K562 (cell line): ENCODE measurements at regions not wholly inside any gene's neighbourhood (a gene's known extent, or its start where the extent isn't known, plus 50 kb on each side); places are given as distances from the start of the nearest gene placed in this dataset.

Experiments used
- ATAC-seq: fragments of 200-7000 bp; cut with Tn5 transposase; 3 replicates; pipeline ENCODE4 v1.9.1; 2020; ENCODE audit warnings: moderate library complexity
- BruUV-seq: library from RNA; stranded (reverse); fragments of 400-500 nt; replicated peaks from 2 replicates; lab custom pipeline; 2021; lab: Mats Ljungman, UMichigan
- CTCF ChIA-PET: fragments of 300-600 bp; formaldehyde crosslinking; extraction: SDS; loops from one replicate; lab custom pipeline; 2021; ENCODE audit warnings: low intra/inter-chr PET ratio; lab: Yijun Ruan, JAX
- POLR2A ChIA-PET: fragments of 300-600, 350-650 bp; sonication (Branson Sonifier 250); formaldehyde crosslinking; extraction: SDS; loops from one replicate; lab custom pipeline; 2021; ENCODE audit warnings: antibody characterized with exemption, inconsistent platforms; lab: Yijun Ruan, JAX
- DNase-seq, 4 experiments: peaks; one replicate each; pipeline versions ENCODE4 v3.0.0 to v3.0.0-alpha.2; 2011 to 2018; ENCODE audit warnings: low spot score in 3 of 4, mixed read lengths in 3 of 4; ENCODE audit errors: extremely low read depth in 1 of 4
- FAIRE-seq: peaks from 2 replicates; lab custom pipeline; 2011; peaks lifted over from hg19 to GRCh38; lab: Jason Lieb, UNC
- H2AFZ ChIP-seq: 2 replicates; pipeline ENCODE4 v1.6.0; 2011; ENCODE audit warnings: low read depth, low read length, control low read depth, inconsistent platforms
- H3K27ac ChIP-seq: fragments of 200-600 bp; 3 replicates; pipeline ENCODE4 v1.8.0; 2011; ENCODE audit warnings: low read depth, mild to moderate bottlenecking, control low read depth, inconsistent platforms, low read length, moderate library complexity, mixed read lengths; ENCODE audit errors: extremely low read depth
- H3K27me3 ChIP-seq, 2 experiments: fragments of 300-600 bp in 1 of 2; 2 replicates in 1 of 2; 3 replicates in 1 of 2; pipeline versions ENCODE4 v1.6.0 to v1.8.0; 2011; ENCODE audit warnings: inconsistent platforms in 2 of 2, low read length in 2 of 2, mild to moderate bottlenecking in 1 of 2, mixed read lengths in 1 of 2, moderate library complexity in 1 of 2; ENCODE audit not compliant: control insufficient read depth in 2 of 2, insufficient read depth in 2 of 2
- H3K36me3 ChIP-seq: fragments of 300-600 bp; 3 replicates; pipeline ENCODE4 v1.8.0; 2011; ENCODE audit warnings: mild to moderate bottlenecking, low read length, inconsistent platforms; ENCODE audit not compliant: control insufficient read depth, insufficient read depth
- H3K4me1 ChIP-seq, 2 experiments: fragments of 200-600 bp in 1 of 2; replicated peaks in 1 of 2; 2 replicates in 1 of 2; 3 replicates in 1 of 2; pipeline versions ENCODE4 v1.5.1 to v1.8.0; 2011; ENCODE audit warnings: inconsistent platforms in 2 of 2, low read length in 2 of 2, mild to moderate bottlenecking in 1 of 2, mixed read lengths in 1 of 2, moderate library complexity in 1 of 2; ENCODE audit not compliant: control insufficient read depth in 2 of 2, insufficient read depth in 2 of 2
- H3K4me2 ChIP-seq: 2 replicates; pipeline ENCODE4 v1.6.1; 2011; ENCODE audit warnings: low read length, control low read depth, inconsistent platforms, mixed read lengths; ENCODE audit not compliant: insufficient read depth
- H3K4me3 ChIP-seq: fragments of 200-600 bp; sonication (generic), shearing (Covaris generic); 2 replicates; pipeline ENCODE4 v1.5.1; 2016; ENCODE audit warnings: control low read depth, inconsistent platforms
- H3K79me2 ChIP-seq: fragments of 200-600 bp; 3 replicates; pipeline ENCODE4 v1.8.0; 2011; ENCODE audit warnings: low read length, inconsistent platforms; ENCODE audit not compliant: control insufficient read depth, insufficient read depth
- H3K9ac ChIP-seq, 2 experiments: 2 replicates each; pipeline versions ENCODE4 v1.6.0 to v1.6.1; 2011; ENCODE audit warnings: low read depth in 2 of 2, low read length in 2 of 2, control low read depth in 1 of 2, inconsistent platforms in 1 of 2, mild to moderate bottlenecking in 1 of 2, mixed read lengths in 1 of 2; ENCODE audit not compliant: insufficient read depth in 1 of 2
- H3K9me1 ChIP-seq: one replicate; pipeline ENCODE4 v1.6.0; 2011; ENCODE audit warnings: inconsistent platforms, mild to moderate bottlenecking, low read length, moderate library complexity; ENCODE audit not compliant: control insufficient read depth, insufficient read depth
- H3K9me3 ChIP-seq: replicated peaks from 2 replicates; pipeline ENCODE4 v1.5.1; 2011; ENCODE audit warnings: low read depth, low read length, inconsistent platforms; ENCODE audit not compliant: control insufficient read depth, insufficient read depth
- H4K20me1 ChIP-seq: replicated peaks from 2 replicates; pipeline ENCODE4 v1.6.1; 2011; ENCODE audit warnings: low read length, inconsistent platforms, mixed read lengths; ENCODE audit not compliant: control insufficient read depth, insufficient read depth
- DIDO1 ChIP-seq: fragments of 450-650 bp; IDR thresholded peaks from 2 replicates; pipeline ENCODE4 v1.6.1; 2016; ENCODE audit warnings: low read depth, missing biosample characterization, missing genetic modification characterization
- FOXO4 ChIP-seq: fragments of 450-650 bp; formaldehyde crosslinking; IDR thresholded peaks from 2 replicates; pipeline ENCODE4 v1.4.0; 2020; ENCODE audit warnings: mild to moderate bottlenecking, moderate library complexity
- KLF16 ChIP-seq: IDR thresholded peaks from 2 replicates; pipeline ENCODE4 v1.6.1; 2016; ENCODE audit warnings: antibody characterized with exemption
- MBD2 ChIP-seq: sonication (generic); IDR thresholded peaks from 2 replicates; pipeline ENCODE4 v1.6.1; 2016; ENCODE audit warnings: low read depth, borderline replicate concordance
- MEF2A ChIP-seq: IDR thresholded peaks from 2 replicates; pipeline ENCODE4 v1.6.1; 2011; ENCODE audit warnings: low read depth, mild to moderate bottlenecking, low read length, moderate library complexity; ENCODE audit not compliant: control insufficient read depth
- POLR2A ChIP-seq: fragments of 450-650 bp; conservative IDR thresholded peaks from 2 replicates; pipeline ENCODE4 v1.6.1; 2016
- RBM25 ChIP-seq: fragments of 200-400 bp; formaldehyde crosslinking; IDR thresholded peaks from 2 replicates; pipeline ENCODE4 v1.6.1; 2018; ENCODE audit warnings: low read length, low read depth, moderate library complexity; ENCODE audit not compliant: severe bottlenecking
- SMARCC2 ChIP-seq: fragments of 450-650 bp; IDR thresholded peaks from 2 replicates; pipeline ENCODE4 v1.6.1; 2017; ENCODE audit warnings: antibody characterized with exemption, moderate library complexity, mild to moderate bottlenecking, low read depth
- SP2 ChIP-seq: IDR thresholded peaks from 2 replicates; pipeline ENCODE4 v1.6.1; 2011; ENCODE audit warnings: mild to moderate bottlenecking, low read depth, low read length, moderate library complexity; ENCODE audit not compliant: poor library complexity, severe bottlenecking; ENCODE audit errors: extremely low read depth
- TAF15 ChIP-seq: fragments of 200-400 bp; formaldehyde crosslinking; IDR thresholded peaks from 2 replicates; pipeline ENCODE4 v1.6.1; 2017; ENCODE audit warnings: mild to moderate bottlenecking, low read depth, low read length, moderate library complexity
- TEAD4 ChIP-seq, 2 experiments: sonication (generic) in 1 of 2; formaldehyde crosslinking in 1 of 2; IDR thresholded peaks; 2 replicates each; pipeline versions ENCODE4 v1.6.1 to v1.8.0; 2012 to 2022; ENCODE audit warnings: borderline replicate concordance in 1 of 2, inconsistent platforms in 1 of 2, low read length in 1 of 2, mild to moderate bottlenecking in 1 of 2, missing genetic modification reagents in 1 of 2
- WHSC1 ChIP-seq: IDR thresholded peaks from one replicate; pipeline ENCODE4 v1.6.1; 2012; ENCODE audit warnings: low read length, control low read depth, inconsistent platforms
- XRCC4 ChIP-seq: IDR thresholded peaks from one replicate; pipeline ENCODE4 v1.6.1; 2011; ENCODE audit not compliant: insufficient read depth, insufficient read length; ENCODE audit errors: extremely low read depth
- ZNF277 ChIP-seq: fragments of 250-450 bp; sonication (Bioruptor Pico); IDR thresholded peaks from 2 replicates; pipeline ENCODE4 v1.8.0; 2022; ENCODE audit warnings: inconsistent platforms, mild to moderate bottlenecking, moderate library complexity, borderline replicate concordance
- WGBS: fragments of 100-300 bp; shearing (Covaris generic); methylation state at CpG from one replicate; pipeline ENCODE4 v1.1.6; 2016; ENCODE audit warnings: low coverage, mixed read lengths; ENCODE audit not compliant: insufficient coverage; ENCODE audit errors: missing lambda C conversion rate; 5-methylcytosine and 5-hydroxymethylcytosine counted together
- in situ Hi-C: fragments of 300-500 bp; cut with MboI; formaldehyde crosslinking; loops from 4 replicates; pipeline ENCODE4 v1.15.0; 2018; ENCODE audit warnings: inconsistent platforms, mixed read lengths
- intact Hi-C: fragments of 100-400 bp; cut with micrococcal nuclease; formaldehyde crosslinking; loops from 2 replicates; pipeline ENCODE4 v1.14.2; 2022
- TF ChIP-seq, protein P1 (sequence below): fragments of 150-350 bp; conservative IDR thresholded peaks from 2 replicates; pipeline ENCODE4 v1.6.1; 2014; ENCODE audit warnings: low read length
- TF ChIP-seq, protein P2 (sequence below): fragments of 250-450 bp; sonication (Bioruptor Pico); IDR thresholded peaks from 2 replicates; pipeline ENCODE4 v1.8.0; 2021; ENCODE audit warnings: moderate library complexity, mild to moderate bottlenecking, inconsistent platforms

DNA sequence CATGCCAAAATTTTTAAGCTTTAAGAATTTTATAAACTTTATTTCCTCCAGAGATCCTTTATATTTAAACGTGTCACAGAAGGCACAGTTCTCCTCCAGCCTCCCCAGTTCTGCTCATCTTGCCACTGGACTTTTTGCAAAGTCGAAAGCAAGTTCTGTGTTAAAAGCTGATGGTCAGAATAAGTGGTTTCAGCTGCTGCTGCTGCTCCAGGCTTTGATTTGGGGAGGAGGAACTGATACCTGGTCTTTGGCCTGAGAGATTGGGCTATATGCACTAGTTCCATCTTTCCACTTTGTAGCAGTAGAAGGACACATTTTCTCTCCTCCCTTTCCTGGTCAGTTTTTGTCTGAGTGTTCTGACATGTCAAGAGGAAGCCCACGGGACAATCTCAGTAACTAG, 435.9 kb upstream of the PHF14 start (continued):
- TF ChIP-seq SP2, result no peak
- no peak for TF ChIP-seq ZNF277 (CRISPR knock-in tag)
- no peak for TF ChIP-seq KLF16
- TF ChIP-seq XRCC4, result no peak
- TF ChIP-seq, protein P1, sequence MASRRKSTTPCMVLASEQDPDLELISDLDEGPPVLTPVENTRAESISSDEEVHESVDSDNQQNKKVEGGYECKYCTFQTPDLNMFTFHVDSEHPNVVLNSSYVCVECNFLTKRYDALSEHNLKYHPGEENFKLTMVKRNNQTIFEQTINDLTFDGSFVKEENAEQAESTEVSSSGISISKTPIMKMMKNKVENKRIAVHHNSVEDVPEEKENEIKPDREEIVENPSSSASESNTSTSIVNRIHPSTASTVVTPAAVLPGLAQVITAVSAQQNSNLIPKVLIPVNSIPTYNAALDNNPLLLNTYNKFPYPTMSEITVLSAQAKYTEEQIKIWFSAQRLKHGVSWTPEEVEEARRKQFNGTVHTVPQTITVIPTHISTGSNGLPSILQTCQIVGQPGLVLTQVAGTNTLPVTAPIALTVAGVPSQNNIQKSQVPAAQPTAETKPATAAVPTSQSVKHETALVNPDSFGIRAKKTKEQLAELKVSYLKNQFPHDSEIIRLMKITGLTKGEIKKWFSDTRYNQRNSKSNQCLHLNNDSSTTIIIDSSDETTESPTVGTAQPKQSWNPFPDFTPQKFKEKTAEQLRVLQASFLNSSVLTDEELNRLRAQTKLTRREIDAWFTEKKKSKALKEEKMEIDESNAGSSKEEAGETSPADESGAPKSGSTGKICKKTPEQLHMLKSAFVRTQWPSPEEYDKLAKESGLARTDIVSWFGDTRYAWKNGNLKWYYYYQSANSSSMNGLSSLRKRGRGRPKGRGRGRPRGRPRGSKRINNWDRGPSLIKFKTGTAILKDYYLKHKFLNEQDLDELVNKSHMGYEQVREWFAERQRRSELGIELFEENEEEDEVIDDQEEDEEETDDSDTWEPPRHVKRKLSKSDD, result no peak
- no peak for TF ChIP-seq MBD2
- TF ChIP-seq TAF15, result no peak
- TF ChIP-seq MEF2A, result no peak

- Histone ChIP-seq H3K27me3 (no peaks in the 10 kb centered on the region), H3K9me3 (no peaks in the 10 kb centered on the region), H3K9ac (no peak overlapping the region), H3K4me3 (no peak overlapping the region), H3K4me1 (no peaks in the 10 kb centered on the region), H3K79me2 (no peaks in the 10 kb centered on the region), H4K20me1 (no peaks in the 10 kb centered on the region), H3K4me2 (no peak overlapping the region), H2AFZ (no peak overlapping the region), H3K9me1 (no peaks in the 10 kb centered on the region), H3K36me3 (peaks cover 20% of the 10 kb centered on the region; the same call in 1 of the 3 replicates), H3K27ac (no peak overlapping the region)
- CTCF ChIA-PET, result no interaction called here
- intact Hi-C loops, result no loop called here
- WGBS, result 59% methylated on average over 5 of the region's 5 CpGs
- POLR2A ChIA-PET, result no interaction called here
- no peak for DNase-seq
- in situ Hi-C loops, result no loop called here
- ATAC-seq, result no peak
- BruUV-seq, result no TSS peak
- FAIRE-seq, result no peak
- no peak for TF ChIP-seq DIDO1 (tag)
- no peak for TF ChIP-seq WHSC1
- TF ChIP-seq FOXO4 (CRISPR knock-in tag), result no peak
- no peak for TF ChIP-seq RBM25
- TF ChIP-seq, protein P2, sequence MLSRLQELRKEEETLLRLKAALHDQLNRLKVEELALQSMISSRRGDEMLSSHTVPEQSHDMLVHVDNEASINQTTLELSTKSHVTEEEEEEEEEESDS (CRISPR knock-in tag), result no peak
- TF ChIP-seq TEAD4 (IDR thresholded peaks at IDR 0.05; ENCODE audit: low read length), result no peak
- TF ChIP-seq TEAD4 (CRISPR knock-in tag; IDR thresholded peaks at IDR 0.05; ENCODE audit: borderline replicate concordance), result no peak
- TF ChIP-seq SMARCC2, result no peak
- TF ChIP-seq POLR2A, result no peak
Measured at GRCh38 chr7:10557375-10557774, 416.3 kb upstream of the PHF14 start.
